GM21619 (cell line): ENCODE measurements at regions not wholly inside any gene's neighbourhood (a gene's known extent, or its start where the extent isn't known, plus 50 kb on each side); places are given as distances from the start of the nearest gene placed in this dataset.
"Not testable (repeated sequence)": the region's sequence is repeated elsewhere in the genome, so short reads cannot be mapped to it uniquely, and the experiment has no call there.

Experiments
- ATAC-seq: cut with Tn5 transposase; IDR thresholded peaks from one replicate; pipeline ENCODE4 v1.9.1; 2021; ENCODE audit not compliant: unreplicated experiment

GRCh38 chr5:45893309-45893708, 197.1 kb upstream of the HCN1 start:
- no peak for ATAC-seq

GRCh38 chr5:45890441-45891080, 194.4 kb upstream of the HCN1 start:
- ATAC-seq = not testable (repeated sequence)

- no peak for ATAC-seq
These were observed 166.6 kb upstream of the HCN1 start for GRCh38 chr5:45862763-45863162.

- ATAC-seq = no peak
These were observed 151.7 kb upstream of the HCN1 start for GRCh38 chr5:45847877-45848276.

- no peak for ATAC-seq
These were observed 129.9 kb upstream of the HCN1 start for GRCh38 chr5:45826055-45826454.

DNA sequence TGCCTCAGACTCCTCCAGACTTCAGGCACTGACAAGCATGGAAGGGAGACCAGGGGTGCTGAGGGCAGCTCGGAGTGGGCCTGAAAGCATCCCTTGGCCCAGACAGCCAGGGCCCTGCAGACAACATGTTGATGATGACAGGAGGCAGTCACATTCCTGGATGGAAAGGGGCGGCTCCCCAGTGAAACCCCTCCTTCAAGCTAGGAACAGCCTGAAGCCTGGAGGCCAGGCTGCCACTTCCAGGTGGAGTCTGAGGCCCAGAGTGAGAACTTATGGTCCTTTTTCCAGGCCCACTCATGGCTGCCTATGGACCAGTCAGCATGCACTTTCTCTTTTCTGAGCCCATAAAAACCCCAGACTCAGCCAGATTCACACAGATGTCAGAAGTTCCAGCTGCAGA, 104.2 kb upstream of the HCN1 start:
- ATAC-seq = no peak

GRCh38 chr5:45799388-45799787, 103.2 kb upstream of the HCN1 start:
- no peak for ATAC-seq

DNA sequence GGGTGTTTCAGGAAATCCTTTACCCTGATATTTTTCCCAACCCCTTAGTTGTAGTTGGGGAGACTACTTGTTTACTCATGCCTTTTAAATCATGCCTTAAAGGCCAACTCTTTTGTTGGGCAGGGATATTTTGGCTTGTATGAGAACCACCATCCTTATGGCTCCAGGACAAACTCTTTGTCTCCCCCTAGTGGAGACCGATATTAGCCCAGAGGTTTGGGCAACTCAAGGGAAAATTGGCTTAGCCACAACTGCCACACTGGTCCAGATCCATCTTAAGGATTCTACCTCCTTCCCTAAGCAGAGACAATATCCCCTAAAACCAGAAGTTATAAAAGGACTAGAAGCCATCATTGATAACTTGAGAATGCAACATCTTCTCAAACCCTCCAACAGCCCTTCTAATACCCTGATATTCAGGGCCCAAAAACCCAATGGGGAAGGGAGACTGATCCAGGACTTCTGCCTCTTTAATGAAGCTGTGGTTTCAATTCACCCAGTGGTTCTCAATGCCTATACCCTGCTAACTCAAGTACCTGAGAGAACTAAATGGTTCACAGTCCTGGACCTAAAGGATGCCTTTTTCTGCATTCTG, 100.9 kb upstream of the HCN1 start:
- ATAC-seq = no peak

GRCh38 chr5:45795458-45795857, 99.3 kb upstream of the HCN1 start:
- ATAC-seq = no peak

DNA sequence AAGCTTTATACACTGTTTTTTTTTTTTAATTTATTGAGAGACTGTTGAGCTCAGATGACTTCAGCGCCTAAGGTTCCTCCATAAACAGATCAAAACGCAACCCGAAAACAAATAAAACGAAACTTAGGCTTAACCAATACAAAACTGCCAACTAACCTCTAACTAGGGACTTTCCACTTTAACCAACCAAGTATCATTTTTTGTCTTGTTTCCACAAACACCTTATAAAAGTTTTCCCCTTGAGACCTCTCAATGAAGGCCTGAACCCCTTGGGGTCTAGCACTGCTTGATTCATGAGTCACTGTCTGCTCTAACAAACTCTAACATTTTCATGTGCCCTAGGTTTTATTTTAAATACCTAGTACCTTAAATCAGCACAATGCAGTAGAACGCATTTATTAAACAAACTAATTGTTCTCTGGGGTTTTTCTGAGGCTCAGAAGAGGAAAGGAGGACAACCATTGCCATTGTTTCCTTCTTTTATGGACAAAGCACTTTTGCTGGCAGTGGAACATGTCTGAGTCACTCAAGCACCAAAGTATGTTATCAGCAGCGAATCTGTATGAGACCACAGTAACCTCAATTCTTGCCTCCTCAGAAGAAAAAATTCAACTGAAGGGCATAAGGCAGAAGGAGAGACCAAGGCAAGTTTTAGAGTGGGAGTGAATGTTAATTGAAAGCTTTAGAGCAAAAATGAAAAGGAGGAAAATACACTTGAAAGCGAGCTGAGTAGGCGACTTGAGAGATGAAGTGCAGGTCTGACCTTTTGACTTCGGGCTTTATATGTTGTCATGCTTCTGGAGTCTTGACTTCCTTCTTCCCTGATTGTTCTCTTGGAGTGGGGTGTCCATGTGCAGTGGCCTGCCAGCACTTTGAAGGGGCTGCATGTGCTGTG, 97.7 kb upstream of the HCN1 start:
- peak; percentile 82 for ATAC-seq

GRCh38 chr5:45779874-45780671, 83.9 kb upstream of the HCN1 start:
- no peak for ATAC-seq

DNA sequence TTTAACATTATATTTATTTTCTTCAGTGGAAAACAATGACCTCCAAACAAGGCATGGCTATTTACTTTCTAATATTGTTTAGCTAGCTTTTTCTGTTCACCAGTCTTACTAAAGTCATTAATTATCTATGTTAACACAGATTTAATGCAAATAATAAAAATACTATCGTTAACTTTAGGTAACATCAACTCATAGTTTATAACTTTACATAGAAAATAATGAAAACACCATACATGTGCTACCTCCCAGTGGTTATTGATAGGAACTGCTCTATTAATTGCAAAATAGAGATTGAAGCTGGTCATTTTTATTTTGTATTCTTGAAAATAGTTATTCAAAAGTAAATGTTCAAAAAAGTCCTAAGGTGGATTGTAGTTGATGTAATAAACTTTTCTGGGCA, 78.3 kb upstream of the HCN1 start:
- no peak for ATAC-seq

DNA sequence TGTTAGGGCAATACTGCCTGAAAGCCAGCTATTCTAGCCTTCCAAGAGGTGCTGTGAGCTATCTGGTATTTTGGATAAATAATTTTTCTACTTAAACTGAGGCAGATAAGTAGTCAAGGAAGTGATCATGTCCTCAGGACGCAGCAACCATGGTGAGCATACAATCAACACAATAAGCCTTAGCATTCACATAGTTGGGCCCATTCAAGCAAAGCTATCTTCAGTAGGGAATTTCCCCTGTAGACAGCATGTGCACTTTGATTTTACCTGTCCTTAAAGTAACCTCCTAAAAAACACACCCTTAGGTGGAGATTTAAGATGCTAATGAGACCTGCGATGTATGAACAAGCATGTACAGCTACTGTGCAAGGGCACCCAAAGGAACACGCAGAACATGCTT, 76.2 kb upstream of the HCN1 start:
- ATAC-seq = no peak

GRCh38 chr5:45765561-45765960, 69.4 kb upstream of the HCN1 start:
- ATAC-seq = no peak

DNA sequence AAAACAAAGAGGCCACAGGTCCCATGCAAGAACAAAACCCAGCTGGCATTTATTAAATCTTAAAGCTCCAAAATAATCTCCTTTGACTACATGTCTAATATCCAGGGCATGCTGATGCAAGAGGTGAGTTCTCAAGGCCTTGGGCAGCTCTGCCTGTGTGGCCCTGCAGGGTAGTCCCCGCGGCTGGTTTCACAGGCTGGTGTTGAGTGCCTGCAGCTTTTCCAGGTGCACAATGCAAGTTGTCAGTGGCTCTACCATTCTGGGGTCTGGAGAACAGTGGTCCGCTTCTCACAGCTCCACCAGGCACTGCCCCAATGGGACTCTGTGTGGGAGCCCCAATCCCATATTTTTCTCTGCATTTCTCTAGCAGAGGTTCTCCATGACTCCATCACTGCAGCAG, 54.4 kb upstream of the HCN1 start:
- ATAC-seq = no peak

- not testable (repeated sequence) for ATAC-seq
These were observed 52.3 kb upstream of the HCN1 start for GRCh38 chr5:45748511-45748910.
